CD4-positive, alpha-beta T cell treated with Interleukin-10 for 1 hour (primary cell): ENCODE measurements at regions not wholly inside any gene's neighbourhood (a gene's known extent, or its start where the extent isn't known, plus 50 kb on each side); places are given as distances from the start of the nearest gene placed in this dataset.

Source experiments
- DNase-seq: peaks from one replicate; pipeline ENCODE4 v3.0.0-alpha.2; 2020

- DNase-seq: no peak
These were observed 151.5 kb upstream of the NR3C1 start for GRCh38 chr5:143554918-143555477.

DNA sequence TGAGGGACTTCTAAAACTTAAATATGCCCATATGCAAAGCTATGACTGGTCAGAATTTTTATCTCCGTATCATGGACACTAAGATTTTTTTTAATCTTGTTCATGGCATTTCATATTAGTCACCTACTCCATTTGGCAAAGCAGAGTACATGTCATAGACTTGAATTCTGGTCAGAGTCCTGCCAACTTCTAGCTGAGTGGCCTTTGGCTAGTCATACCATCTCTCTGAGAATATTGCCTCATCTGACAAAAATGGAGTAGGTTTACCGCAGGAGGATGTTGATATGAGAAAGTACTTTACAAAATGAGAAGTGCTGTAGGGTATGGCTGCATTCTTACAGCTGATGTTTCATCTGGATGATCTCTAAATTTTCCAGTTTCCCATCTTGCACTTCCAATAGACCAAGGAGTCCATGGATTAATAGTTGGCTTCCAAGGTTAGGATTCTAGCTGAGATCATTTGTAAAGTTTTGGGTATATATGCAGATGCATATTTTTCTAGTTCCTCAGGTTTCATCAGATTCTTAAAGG, 150.8 kb upstream of the NR3C1 start:
- no peak for DNase-seq

DNA sequence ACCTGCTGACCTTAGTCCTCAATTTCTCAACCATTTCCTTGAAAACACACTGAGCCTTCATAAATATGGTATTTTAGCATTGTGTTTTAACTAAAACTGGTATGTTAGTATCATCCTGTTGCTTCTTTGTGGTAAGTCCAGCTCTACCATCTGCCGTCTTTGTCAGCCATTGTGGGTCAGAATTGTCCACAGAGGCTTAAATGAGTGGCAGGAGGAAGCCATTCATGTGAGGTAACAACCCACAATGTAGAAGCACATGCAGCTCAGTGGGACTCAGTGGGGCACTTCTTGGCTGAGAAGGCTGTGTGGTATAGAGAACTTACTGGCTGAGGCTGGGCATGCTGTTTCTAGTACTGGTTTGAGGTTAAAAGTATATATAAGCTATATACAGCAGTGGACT, 149.2 kb upstream of the NR3C1 start:
- DNase-seq: no peak

DNA sequence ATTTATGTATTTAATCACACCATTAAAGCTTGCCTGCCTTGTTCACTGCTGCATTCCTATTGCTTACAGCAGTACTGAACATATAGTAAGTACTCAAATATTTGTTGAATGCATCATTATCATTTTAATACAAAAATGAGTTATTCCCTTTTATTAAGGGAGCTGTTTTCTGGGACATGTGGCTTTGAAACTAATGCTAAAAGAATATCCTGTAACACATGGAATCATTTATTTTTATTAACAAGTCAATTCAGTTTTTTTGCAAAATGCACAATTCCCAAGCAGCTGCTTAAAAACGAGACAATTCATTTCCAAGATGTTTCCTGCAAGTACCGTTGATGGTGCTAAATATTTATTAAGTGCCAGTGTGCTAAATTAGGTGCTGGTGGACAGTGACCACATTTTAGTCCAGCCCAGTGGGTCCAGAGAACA, 148.3 kb upstream of the NR3C1 start:
- DNase-seq: no peak

- no peak for DNase-seq
These were observed 147.6 kb upstream of the NR3C1 start for GRCh38 chr5:143550986-143551630.

DNA sequence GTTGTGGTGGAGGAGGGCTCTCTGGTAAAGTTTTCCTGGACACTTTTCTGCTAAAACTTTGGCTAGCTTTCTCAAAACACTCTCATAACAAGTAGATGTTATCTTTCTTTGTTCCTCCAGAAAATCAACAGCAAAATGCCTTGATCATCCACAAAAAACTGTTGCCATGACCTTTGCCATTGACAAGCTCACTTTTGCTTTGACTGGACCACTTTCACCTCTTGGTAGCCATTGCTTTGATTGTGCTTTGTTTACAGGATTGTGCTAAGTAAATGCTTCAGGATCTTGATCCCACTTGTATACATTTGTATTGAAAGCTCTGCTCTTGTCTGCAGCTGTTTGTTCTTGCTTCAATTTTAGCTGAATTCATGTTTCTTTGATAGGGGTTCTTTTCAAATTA, 143.9 kb upstream of the NR3C1 start:
- no peak for DNase-seq

DNA sequence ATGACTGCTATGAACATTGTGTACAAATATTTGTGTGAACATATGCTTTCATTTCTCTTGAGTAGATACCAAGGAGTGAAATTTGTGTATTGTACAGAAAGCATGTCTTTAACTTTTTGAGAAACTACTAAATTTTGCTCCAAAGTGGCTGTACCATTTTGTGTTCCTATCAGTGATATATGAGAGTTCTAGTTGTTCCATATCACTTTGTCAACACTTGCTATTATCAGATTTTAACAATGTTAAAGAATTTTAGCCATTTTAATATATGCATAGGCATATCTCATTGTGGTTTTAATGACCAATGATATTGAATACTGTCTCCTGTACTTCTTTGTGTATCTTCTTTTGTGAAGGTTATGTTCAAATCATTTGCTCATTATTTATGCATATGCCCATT, 142.9 kb upstream of the NR3C1 start:
- no peak for DNase-seq

GRCh38 chr5:143544606-143545005, 141.1 kb upstream of the NR3C1 start:
- DNase-seq: no peak

- no peak for DNase-seq
These were observed 140.1 kb upstream of the NR3C1 start for GRCh38 chr5:143543358-143544255.

GRCh38 chr5:143542798-143543144, 139.3 kb upstream of the NR3C1 start:
- DNase-seq: no peak

DNA sequence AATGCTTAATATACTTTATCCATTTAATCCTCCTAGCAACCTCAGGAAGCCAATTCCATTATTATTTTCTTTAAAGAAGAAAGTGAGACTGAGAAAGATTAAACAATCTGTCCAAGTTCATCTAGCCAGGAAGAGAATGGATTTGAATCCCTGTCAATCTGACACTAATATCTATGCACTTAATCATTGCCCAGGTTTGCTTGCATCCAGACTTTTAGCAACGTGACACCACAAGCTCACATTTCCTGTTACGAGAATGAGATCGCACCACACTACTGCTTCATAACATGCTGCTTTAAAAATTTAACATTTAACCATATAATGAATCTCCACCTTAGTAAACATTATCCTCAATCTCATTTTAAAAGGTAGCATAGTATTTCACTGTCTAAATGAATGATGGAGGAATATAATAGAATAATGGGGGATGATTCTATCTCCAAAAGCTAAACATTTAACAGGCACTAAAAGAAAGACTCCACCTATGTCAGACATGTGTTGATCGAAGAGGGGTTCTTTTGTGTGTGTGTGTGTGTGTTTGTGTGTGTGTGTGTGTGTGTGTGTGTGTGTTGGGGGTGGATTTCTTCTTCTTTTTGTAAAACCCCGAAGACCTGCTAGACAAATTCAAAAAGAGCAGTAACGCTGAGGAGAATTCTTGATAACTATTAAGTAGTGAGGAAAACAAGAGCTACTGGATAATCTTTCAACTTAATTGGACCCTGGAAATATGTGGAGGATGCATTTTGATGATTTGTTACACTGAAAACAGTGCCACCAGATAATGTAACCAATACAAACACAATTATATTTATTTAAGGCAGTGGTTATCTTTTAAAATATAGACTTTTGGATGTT, 138.7 kb upstream of the NR3C1 start:
- no peak for DNase-seq

DNA sequence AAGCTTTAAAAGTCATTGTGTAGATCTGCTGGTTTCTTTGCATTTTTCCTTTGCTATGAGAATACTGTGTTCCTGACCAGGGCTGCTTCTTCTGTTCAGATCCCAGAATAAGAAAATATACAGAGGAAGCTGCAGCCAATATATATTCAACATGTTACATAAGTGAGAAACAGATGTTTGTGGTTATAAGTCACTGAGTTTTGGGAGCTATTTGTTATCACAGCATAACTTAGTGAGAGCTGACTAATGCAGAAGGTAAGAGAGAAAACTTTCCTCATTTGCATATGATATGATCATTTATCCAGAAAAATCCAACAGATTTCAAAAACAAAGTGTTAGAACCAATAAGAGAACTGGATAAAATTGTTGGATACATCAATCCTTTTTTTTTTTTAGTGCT, 136.3 kb upstream of the NR3C1 start:
- DNase-seq: no peak

DNA sequence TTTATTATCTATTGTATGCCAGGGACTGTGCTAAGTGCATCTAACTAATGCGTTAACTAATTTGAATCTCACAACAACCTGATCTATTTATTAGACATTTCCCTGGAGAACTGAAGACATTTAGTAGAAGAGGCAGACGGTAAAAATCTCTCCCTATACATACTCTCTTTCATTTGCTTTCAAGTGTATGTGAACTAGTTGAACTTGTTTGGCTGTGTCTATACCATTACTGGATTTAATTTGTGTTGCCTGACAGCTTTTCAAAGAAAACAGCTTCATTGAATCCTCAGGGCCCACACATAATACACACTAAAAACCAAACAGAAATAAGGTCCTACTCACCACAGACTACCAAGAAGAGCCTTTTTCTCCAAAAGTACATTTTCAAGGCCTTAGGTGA, 133.6 kb upstream of the NR3C1 start:
- no peak for DNase-seq

- no peak for DNase-seq
These were observed 132.9 kb upstream of the NR3C1 start for GRCh38 chr5:143536364-143536763.

DNA sequence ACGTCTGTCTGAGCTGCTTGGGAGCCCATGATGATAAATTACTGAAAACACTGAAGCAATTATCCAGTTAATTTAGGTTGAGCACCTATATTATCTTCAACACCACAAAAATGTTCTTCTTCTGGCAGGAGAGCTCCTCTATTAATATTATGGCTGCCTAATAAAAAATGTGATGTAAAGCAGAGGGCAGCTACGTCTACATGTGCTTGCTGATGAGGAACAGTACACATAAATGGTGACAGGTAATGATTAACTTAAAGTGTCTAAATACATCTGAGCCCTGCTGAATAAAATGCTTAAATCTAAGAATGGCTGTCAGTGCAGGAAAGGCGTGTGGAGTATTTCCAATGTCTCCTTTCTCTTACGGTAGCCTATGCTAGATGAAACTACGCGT, 131.3 kb upstream of the NR3C1 start:
- no peak for DNase-seq

DNA sequence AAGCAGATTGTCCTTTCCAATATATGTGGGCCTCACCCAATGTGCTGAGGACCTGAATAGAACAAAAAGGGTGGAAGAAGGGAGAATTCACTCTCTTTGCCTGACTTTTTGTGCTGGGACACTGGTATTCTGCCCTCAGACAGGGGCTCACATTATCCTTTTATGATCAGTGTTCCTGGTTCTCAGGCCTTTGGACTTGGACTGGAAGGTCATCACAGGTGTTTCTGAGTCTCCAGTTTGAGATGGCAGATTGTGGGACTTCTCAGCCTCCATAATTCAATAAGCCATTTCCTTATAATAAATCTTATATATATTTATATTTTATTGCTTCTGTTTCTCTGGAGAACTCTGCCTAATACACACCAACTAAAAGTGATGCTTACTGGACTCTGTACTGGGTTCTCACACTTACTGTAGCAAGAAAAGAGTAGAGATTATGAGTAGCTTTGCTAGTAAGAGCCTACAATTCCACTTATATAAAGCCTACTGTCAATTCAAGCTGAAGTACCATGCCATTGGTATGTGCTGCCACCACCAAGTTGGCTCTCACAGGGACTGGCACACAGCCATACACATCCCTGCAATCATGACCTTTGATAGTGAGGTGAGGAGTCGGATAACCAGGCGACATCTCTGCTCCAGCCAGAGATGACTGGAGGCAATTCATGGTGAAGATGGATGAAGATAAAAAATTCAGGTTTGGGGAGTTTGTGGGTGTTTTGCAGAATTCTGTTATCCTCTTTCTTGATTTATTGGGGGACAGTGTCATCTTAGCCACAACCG, 130.7 kb upstream of the NR3C1 start:
- DNase-seq: no peak

DNA sequence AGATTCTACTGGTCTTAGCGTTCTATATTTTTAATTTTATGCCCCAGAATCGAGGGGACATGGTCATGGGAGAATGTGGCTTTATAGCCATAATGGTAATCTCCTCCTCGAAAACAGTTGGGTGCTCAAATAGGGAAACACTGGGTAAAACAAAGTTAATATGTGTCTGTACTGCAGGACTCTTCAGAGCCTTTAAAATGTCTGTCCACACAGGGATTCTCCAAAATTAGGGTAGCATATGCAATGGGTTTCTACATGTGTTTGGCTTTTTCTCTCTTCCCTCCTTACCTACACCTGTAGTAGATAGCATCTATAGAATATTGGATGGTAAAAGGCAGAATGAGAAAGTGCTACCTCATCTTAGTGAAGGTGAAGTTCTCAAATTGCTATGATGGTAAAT, 130.0 kb upstream of the NR3C1 start:
- no peak for DNase-seq

GRCh38 chr5:143527808-143528207, 124.3 kb upstream of the NR3C1 start:
- no peak for DNase-seq

- no peak for DNase-seq
These were observed 121.7 kb upstream of the NR3C1 start for GRCh38 chr5:143525176-143525575.

DNA sequence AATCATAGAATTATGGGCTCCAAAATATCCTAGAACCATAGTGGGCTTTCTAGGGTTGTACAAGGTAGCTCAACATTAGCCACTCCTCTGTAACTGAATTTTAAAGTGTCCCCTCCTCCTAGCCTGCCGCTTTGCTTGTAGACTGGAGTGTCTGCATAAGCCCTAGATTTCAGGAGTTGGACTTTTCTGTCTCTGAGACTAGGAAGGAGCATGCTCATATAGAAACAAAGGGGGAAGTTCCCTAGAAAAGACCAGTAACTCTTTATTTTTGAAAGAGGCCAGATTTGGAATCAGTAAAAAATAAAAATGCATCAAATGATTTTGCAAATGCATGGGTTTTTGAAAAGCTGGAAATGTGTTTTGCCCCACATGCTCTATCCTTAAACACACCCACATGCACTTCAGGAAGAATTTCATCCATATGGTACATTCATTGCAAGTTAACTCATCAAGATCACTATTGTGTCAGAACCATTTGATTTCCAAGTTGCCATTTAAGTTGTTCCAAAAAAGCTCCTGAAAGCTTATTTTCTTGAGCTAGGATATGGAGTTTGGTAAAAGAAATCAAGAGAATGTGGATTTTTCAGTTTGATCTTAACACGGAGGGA, 121.0 kb upstream of the NR3C1 start:
- DNase-seq: no peak

GRCh38 chr5:143521846-143522400, 118.4 kb upstream of the NR3C1 start:
- no peak for DNase-seq
